ENCODE measurements at regions not wholly inside any gene's neighbourhood (a gene's known extent, or its start where the extent isn't known, plus 50 kb on each side); places are given as distances from the start of the nearest gene placed in this dataset.

DNA sequence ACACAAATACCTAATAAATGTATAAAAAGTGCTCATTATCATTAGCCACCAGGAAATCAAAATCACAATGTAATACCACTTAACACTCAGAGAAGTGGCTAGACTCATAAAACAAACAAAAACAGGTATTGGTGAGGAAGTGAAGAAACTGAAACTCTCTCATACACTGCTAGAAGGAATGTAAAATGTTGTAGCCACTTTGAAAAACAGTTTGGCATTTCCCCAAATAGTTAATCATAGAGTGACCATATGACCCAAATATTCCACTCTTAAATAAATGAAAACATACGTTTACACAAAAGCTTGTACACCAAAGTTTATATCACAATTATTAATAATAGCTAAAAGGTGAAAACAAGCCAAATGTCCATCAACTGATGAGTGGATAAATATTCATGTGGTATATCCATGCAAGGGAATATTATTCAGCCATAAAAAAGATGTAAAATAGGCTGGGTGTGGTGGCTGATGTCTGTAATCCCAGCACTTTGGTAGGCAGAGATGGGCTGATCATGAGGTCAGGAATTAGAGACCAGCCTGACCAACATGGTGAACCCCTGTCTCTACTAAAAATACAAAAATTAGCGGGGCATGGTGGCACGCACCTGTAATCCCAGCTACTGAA, 86.2 kb upstream of the COL5A2 start:
- Histone ChIP-seq H3K27ac (ENCODE audit: low read depth) (no peak overlapping the region), H3K4me3 (no peak overlapping the region), H3K9me2 (ENCODE audit: insufficient read depth) (0 out of 2 replicates have a peak, but pooled peaks cover 5% of the 10 kb centered on the region), H3K4me1 (ENCODE audit: insufficient read depth) (peaks cover 7% of the 10 kb centered on the region; the same call in 1 of the 2 replicates), H3K79me2 (replicated peaks; ENCODE audit: insufficient read depth) (no peaks in the 10 kb centered on the region), H3K4me2 (no peak overlapping the region), H3F3A (replicated peaks; ENCODE audit: low read depth) (no peaks in the 10 kb centered on the region), H2AFZ (no peak overlapping the region), H3K36me3 (ENCODE audit: insufficient read depth) (no peaks in the 10 kb centered on the region), H3K27me3 (ENCODE audit: insufficient read depth) (no peaks in the 10 kb centered on the region), H4K20me1 (replicated peaks; ENCODE audit: insufficient read depth) (no peaks in the 10 kb centered on the region)
- peaks cover 4% of the 10 kb centered on the region; the same call in 2 of the 3 replicates for H3K4me1 Mint-ChIP-seq
- H3K27ac Mint-ChIP-seq: no peak overlapping the region
- no peak overlapping the region for H3K4me3 Mint-ChIP-seq
- no peak for ATAC-seq
- no peaks in the 10 kb centered on the region for H3K27me3 Mint-ChIP-seq (ENCODE audit: insufficient read depth, low read depth, poor library complexity)
- no peak for DNase-seq (ENCODE audit: low spot score)
- no peak for TF ChIP-seq ZNF114 (CRISPR knock-in tag; IDR thresholded peaks at IDR 0.05)
- no peak for TF ChIP-seq POLR2AphosphoS5 (IDR thresholded peaks at IDR 0.05; ENCODE audit: low read depth)
- TF ChIP-seq EZH2 (IDR thresholded peaks at IDR 0.05; ENCODE audit: low read depth, unreplicated experiment): no peak
- TF ChIP-seq, protein P1, sequence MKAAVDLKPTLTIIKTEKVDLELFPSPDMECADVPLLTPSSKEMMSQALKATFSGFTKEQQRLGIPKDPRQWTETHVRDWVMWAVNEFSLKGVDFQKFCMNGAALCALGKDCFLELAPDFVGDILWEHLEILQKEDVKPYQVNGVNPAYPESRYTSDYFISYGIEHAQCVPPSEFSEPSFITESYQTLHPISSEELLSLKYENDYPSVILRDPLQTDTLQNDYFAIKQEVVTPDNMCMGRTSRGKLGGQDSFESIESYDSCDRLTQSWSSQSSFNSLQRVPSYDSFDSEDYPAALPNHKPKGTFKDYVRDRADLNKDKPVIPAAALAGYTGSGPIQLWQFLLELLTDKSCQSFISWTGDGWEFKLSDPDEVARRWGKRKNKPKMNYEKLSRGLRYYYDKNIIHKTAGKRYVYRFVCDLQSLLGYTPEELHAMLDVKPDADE (IDR thresholded peaks at IDR 0.05): no peak
- TF ChIP-seq NANOG (IDR thresholded peaks at IDR 0.05; ENCODE audit: borderline replicate concordance): no peak
- TF ChIP-seq, protein P2, sequence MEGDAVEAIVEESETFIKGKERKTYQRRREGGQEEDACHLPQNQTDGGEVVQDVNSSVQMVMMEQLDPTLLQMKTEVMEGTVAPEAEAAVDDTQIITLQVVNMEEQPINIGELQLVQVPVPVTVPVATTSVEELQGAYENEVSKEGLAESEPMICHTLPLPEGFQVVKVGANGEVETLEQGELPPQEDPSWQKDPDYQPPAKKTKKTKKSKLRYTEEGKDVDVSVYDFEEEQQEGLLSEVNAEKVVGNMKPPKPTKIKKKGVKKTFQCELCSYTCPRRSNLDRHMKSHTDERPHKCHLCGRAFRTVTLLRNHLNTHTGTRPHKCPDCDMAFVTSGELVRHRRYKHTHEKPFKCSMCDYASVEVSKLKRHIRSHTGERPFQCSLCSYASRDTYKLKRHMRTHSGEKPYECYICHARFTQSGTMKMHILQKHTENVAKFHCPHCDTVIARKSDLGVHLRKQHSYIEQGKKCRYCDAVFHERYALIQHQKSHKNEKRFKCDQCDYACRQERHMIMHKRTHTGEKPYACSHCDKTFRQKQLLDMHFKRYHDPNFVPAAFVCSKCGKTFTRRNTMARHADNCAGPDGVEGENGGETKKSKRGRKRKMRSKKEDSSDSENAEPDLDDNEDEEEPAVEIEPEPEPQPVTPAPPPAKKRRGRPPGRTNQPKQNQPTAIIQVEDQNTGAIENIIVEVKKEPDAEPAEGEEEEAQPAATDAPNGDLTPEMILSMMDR (conservative IDR thresholded peaks at IDR 0.05; ENCODE audit: low read depth in 2 of 2): no peak
- TF ChIP-seq JUNB (IDR thresholded peaks at IDR 0.05; ENCODE audit: unreplicated experiment): no peak
- TF ChIP-seq, protein P3, sequence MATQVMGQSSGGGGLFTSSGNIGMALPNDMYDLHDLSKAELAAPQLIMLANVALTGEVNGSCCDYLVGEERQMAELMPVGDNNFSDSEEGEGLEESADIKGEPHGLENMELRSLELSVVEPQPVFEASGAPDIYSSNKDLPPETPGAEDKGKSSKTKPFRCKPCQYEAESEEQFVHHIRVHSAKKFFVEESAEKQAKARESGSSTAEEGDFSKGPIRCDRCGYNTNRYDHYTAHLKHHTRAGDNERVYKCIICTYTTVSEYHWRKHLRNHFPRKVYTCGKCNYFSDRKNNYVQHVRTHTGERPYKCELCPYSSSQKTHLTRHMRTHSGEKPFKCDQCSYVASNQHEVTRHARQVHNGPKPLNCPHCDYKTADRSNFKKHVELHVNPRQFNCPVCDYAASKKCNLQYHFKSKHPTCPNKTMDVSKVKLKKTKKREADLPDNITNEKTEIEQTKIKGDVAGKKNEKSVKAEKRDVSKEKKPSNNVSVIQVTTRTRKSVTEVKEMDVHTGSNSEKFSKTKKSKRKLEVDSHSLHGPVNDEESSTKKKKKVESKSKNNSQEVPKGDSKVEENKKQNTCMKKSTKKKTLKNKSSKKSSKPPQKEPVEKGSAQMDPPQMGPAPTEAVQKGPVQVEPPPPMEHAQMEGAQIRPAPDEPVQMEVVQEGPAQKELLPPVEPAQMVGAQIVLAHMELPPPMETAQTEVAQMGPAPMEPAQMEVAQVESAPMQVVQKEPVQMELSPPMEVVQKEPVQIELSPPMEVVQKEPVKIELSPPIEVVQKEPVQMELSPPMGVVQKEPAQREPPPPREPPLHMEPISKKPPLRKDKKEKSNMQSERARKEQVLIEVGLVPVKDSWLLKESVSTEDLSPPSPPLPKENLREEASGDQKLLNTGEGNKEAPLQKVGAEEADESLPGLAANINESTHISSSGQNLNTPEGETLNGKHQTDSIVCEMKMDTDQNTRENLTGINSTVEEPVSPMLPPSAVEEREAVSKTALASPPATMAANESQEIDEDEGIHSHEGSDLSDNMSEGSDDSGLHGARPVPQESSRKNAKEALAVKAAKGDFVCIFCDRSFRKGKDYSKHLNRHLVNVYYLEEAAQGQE (IDR thresholded peaks at IDR 0.05; ENCODE audit: unreplicated experiment): no peak
- TF ChIP-seq ZNF331 (CRISPR knock-in tag; IDR thresholded peaks at IDR 0.05; ENCODE audit: low read depth): no peak
- no peak for TF ChIP-seq STAT1 (IDR thresholded peaks at IDR 0.05; ENCODE audit: unreplicated experiment)
- no peak for TF ChIP-seq CREB1 (CRISPR knock-in tag; IDR thresholded peaks at IDR 0.05; ENCODE audit: low read depth)
- TF ChIP-seq EZH2phosphoT487 (IDR thresholded peaks at IDR 0.05; ENCODE audit: unreplicated experiment): no peak
- TF ChIP-seq, protein P4, sequence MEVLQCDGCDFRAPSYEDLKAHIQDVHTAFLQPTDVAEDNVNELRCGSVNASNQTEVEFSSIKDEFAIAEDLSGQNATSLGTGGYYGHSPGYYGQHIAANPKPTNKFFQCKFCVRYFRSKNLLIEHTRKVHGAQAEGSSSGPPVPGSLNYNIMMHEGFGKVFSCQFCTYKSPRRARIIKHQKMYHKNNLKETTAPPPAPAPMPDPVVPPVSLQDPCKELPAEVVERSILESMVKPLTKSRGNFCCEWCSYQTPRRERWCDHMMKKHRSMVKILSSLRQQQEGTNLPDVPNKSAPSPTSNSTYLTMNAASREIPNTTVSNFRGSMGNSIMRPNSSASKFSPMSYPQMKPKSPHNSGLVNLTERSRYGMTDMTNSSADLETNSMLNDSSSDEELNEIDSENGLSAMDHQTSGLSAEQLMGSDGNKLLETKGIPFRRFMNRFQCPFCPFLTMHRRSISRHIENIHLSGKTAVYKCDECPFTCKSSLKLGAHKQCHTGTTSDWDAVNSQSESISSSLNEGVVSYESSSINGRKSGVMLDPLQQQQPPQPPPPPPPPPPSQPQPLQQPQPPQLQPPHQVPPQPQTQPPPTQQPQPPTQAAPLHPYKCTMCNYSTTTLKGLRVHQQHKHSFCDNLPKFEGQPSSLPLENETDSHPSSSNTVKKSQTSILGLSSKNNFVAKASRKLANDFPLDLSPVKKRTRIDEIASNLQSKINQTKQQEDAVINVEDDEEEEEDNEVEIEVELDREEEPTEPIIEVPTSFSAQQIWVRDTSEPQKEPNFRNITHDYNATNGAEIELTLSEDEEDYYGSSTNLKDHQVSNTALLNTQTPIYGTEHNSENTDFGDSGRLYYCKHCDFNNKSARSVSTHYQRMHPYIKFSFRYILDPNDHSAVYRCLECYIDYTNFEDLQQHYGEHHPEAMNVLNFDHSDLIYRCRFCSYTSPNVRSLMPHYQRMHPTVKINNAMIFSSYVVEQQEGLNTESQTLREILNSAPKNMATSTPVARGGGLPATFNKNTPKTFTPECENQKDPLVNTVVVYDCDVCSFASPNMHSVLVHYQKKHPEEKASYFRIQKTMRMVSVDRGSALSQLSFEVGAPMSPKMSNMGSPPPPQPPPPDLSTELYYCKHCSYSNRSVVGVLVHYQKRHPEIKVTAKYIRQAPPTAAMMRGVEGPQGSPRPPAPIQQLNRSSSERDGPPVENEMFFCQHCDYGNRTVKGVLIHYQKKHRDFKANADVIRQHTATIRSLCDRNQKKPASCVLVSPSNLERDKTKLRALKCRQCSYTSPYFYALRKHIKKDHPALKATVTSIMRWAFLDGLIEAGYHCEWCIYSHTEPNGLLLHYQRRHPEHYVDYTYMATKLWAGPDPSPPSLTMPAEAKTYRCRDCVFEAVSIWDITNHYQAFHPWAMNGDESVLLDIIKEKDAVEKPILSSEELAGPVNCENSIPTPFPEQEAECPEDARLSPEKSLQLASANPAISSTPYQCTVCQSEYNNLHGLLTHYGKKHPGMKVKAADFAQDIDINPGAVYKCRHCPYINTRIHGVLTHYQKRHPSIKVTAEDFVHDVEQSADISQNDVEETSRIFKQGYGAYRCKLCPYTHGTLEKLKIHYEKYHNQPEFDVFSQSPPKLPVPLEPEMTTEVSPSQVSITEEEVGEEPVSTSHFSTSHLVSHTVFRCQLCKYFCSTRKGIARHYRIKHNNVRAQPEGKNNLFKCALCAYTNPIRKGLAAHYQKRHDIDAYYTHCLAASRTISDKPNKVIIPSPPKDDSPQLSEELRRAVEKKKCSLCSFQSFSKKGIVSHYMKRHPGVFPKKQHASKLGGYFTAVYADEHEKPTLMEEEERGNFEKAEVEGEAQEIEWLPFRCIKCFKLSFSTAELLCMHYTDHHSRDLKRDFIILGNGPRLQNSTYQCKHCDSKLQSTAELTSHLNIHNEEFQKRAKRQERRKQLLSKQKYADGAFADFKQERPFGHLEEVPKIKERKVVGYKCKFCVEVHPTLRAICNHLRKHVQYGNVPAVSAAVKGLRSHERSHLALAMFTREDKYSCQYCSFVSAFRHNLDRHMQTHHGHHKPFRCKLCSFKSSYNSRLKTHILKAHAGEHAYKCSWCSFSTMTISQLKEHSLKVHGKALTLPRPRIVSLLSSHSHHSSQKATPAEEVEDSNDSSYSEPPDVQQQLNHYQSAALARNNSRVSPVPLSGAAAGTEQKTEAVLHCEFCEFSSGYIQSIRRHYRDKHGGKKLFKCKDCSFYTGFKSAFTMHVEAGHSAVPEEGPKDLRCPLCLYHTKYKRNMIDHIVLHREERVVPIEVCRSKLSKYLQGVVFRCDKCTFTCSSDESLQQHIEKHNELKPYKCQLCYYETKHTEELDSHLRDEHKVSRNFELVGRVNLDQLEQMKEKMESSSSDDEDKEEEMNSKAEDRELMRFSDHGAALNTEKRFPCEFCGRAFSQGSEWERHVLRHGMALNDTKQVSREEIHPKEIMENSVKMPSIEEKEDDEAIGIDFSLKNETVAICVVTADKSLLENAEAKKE (CRISPR knock-in tag; IDR thresholded peaks at IDR 0.05): no peak
- H3K36me3 Mint-ChIP-seq (ENCODE audit: low read depth): no peaks in the 10 kb centered on the region; the same call in 2 of the 3 replicates
- peaks cover 4% of the 10 kb centered on the region; the same call in 2 of the 3 replicates for H3K9me3 Mint-ChIP-seq

All from GM23338 (cell line).